ENCODE measurements at regions not wholly inside any gene's neighbourhood (a gene's known extent, or its start where the extent isn't known, plus 50 kb on each side); places are given as distances from the start of the nearest gene placed in this dataset.
"Not testable (repeated sequence)": the region's sequence is repeated elsewhere in the genome, so short reads cannot be mapped to it uniquely, and the experiment has no call there.

DNA sequence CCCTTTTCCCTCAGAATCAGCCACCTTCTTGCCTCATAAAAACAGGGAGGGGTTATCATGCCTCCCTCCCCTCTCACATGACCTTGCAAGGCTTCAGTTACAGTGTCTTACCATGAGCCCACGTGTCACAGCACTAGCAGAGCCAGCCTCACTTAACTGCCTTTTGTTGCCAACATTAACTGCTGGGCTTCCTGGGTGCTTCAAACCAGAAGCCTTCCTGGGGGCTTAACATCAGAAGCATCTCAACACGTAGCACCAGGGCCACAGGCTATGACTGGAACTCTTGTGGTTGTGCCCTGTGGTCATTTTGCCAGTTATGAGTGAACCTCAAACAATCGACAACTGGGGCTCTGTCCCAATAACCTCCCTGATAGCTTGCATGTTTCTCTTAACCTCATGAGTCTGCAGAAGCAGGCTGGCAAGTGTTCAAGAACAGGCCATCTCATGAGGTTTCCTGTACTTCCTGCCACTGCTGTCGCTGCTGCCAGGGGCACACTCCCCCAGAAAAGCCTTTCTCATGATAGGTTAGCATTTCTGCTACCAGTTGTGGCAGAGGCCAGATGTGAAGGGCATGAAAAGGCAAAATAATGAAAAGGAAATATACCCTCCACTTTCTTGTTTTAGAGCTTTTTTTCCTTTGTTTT is 132.2 kb downstream of the GLUL start:
- peak; percentile 71 for DNase-seq

GRCh38 chr1:182257369-182258063 is 134.1 kb downstream of the GLUL start:
- no peak for DNase-seq

DNA sequence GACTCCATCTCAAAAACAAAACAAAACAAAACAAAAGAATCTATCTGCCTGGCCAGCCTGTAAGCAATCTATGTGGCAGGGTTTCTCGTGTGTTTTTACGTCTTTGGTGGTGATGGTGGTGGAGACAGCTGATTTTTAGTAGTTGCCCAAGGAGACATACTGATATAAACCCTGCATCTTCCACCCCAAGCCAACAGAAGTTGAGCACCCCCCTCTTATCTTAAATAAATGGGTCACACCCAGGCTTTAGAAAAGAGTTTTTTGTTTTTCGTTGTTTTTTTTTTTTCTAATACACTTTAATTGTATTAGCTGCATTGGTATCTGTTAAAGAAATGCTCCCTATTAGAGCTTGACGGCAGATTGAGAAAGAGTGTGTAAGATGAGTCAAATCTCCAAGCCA is 134.7 kb downstream of the GLUL start:
- no peak for DNase-seq

GRCh38 chr1:182255494-182255893 is 136.1 kb downstream of the GLUL start:
- DNase-seq: no peak

DNA sequence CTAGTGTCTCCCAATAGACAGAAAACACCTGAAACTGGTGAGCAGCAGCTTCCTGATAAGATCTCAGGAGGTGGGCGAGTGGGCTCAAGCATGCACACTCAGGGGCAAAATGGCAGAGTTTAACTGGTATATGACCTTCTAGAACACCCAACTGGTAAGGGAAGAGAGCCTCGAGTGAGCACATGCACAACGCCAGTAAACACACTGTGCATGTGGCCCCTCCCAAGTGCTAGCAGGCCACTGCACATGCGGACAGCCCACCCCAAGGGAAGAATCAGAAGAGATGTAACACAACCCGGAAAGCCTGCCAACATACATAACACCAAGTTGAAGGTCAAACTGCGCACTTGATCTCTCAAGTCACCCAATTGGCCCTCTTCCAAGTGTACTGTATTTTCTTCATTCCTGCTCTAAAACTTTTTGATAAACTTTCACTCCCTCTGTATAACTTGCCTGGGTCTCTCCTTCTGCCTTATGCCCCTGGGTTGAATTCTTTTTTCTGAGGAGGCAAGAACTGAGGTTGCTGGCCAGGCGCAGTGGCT is 138.2 kb downstream of the GLUL start:
- DNase-seq: no peak

DNA sequence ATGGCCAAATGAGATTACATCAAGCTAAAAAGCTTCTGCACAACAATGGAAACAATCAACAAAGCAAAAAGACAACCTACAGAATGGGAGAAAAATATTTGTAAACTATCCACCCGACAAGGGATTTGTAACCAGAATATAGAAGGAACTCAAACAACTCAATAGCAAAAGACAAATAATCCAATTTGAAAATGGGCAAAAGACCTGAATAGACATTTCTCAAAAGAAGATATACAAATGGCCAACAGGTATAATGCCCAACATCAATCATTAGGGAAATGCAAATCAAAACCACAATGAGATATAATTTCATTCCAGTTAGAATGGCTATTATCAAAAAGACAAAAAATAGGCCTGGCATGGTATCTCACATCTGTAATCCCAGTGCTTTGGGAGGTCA is 140.0 kb downstream of the GLUL start:
- no peak for DNase-seq

DNA sequence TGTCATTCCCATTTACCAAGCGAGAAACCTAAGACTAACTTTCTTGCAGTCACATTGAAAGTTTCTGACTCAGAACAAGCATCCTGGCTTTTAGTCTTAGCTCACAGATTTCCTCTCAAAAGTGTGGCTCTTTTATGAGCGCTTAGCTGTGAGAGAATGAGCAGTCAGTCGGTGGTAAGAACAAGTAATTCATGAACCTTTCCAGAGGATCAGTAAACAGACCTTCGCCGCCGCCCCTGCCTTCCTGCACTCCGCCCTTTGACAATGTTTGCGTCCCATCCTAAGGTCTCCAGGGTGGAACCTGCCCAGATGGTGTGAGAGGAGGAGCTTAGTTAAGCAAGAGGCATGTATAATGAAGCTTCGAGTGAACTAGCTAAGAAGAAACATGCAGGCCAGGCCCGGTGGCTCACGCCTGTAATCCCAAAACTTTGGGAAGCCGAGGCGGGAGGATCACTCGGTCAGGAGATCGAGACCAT is 142.4 kb downstream of the GLUL start:
- DNase-seq: no peak

DNA sequence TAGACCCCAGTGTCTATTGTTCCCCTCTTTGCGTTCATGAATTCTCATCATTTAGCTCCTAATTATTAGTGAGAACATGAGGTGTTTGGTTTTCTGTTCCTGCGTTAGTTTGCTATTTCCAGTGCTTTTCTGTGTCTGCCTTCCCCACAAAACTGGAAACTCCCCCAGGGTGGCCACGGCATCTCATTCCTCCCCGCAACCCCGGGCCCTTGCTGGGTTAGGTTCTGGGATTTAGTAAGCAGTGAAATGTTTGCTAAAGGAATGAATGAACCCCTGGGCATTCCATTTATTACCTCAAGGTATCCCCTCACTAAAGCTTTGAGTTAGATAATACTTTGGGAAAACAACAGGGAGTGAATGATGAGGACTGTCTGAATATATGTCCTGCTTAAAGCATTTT is 142.9 kb downstream of the GLUL start:
- DNase-seq: no peak

GRCh38 chr1:182247813-182248212 is 143.8 kb downstream of the GLUL start:
- not testable (repeated sequence) for DNase-seq

DNA sequence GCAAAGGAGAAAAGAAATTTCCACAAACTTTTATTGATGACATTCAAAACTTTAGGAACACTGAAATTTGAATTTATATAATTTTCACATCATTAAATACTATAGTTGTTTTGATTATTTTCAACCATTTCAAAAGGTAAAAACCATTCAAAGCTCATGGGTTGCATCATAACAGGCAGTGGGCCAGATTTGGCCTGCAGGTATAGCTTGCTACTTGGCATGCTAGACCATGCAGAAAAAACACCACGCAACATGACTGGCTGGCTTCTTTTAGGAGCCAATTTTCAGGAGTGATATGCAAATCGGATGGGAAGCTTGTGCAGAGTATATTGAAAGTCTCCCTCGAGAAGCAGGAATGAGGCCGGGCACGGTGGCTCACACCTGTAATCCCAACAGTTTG is 144.8 kb downstream of the GLUL start:
- no peak for DNase-seq

GRCh38 chr1:182245040-182245439 is 146.6 kb downstream of the GLUL start:
- no peak for DNase-seq

DNA sequence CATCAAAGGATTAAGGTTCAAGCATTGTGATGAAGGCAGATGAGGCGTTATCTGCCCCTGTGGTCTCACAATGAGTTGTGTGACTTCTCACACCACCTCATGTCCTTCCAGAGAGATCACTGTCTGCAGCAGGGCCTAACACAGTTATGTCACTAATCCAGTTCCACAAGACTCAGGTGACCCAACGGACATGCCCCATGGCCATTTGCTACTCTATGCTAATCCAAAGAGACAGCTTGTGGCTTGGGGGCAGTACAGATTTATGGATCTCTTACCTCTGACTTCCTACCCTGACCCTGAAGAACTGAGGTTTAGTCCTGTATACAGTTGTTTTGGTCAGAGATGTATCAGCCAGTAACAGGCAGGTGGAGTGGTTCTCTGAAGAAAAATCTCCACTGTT is 147.1 kb downstream of the GLUL start:
- DNase-seq: no peak

GRCh38 chr1:182242641-182243040 is 148.9 kb downstream of the GLUL start:
- no peak for DNase-seq

GRCh38 chr1:182240085-182240484 is 151.5 kb downstream of the GLUL start:
- no peak for DNase-seq

DNA sequence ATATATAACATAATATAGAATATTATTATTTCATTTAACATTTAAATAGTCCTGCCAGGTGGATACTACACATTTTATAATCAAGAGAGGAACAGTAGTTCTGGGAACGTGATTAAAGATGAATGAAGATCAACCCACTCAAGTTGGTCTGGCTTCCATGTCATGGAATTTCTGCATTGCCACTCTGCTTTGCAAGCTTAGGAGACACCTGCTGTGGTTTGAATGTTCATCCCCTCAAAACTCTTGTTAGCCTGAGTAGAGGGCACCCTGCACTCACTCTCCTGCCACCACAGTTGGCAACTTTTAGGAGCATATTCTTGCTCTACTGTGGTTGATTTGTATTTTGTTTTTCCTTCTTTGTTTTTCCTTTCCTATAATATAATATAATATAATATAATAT is 153.2 kb downstream of the GLUL start:
- no peak for DNase-seq

GRCh38 chr1:182237329-182237728 is 154.3 kb downstream of the GLUL start:
- no peak for DNase-seq

- no peak for DNase-seq
Measured at GRCh38 chr1:182236651-182237077, 154.9 kb downstream of the GLUL start.

- DNase-seq: no peak
Measured at GRCh38 chr1:182235952-182236650, 155.5 kb downstream of the GLUL start.

GRCh38 chr1:182235604-182235951 is 156.0 kb downstream of the GLUL start:
- no peak for DNase-seq

- no peak for DNase-seq
Measured at GRCh38 chr1:182229921-182230491, 161.6 kb downstream of the GLUL start.

DNA sequence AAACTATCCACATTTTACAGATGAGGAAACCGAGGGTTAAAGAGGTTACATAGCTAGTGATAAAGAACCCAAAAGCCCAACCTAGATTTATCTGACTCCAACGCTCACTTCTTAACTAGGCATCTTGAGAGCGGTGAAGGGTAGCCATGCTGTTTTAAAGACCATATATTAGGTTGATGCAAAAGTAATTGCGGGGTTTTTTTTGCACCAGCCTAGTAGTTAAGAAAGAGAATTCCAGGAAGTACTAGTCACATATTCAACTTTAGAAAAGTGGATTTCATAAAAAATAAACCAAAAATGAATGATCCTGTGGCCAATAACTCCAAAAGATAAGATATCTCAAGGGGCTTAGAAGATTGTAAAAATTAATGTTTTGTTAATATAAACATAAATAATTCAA is 162.1 kb downstream of the GLUL start:
- no peak for DNase-seq

DNA sequence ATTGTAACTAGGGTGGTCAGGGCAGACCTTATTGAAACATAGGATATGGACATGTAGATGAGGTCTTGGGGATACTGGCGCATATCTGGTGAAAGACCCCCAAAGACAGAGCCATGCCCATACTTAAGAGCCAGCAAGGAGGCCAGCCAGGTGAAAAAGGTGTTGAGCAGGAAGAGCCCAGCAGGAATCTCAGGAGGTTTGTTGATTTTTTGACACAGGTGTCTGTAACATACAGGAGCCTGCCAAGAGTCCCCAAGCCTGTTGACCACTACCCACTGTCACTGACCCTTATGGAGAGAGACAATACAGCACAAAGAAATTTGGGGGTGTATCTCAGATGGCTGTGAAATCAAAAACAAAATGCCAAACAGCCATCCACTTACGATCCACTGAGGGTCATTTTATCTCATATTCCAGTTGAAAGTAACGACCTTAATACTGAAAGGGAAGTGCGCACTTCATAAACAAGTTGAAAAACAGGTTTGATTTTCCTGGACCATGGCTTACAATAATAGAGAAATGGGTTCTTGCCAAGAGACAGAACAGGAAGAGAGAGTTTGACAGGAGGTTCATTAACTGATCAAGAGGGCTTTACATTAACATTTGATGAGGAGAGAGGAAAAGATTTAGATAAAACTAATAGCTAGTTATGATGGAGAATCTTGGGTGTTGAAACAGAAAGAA is 163.6 kb downstream of the GLUL start:
- no peak for DNase-seq

DNA sequence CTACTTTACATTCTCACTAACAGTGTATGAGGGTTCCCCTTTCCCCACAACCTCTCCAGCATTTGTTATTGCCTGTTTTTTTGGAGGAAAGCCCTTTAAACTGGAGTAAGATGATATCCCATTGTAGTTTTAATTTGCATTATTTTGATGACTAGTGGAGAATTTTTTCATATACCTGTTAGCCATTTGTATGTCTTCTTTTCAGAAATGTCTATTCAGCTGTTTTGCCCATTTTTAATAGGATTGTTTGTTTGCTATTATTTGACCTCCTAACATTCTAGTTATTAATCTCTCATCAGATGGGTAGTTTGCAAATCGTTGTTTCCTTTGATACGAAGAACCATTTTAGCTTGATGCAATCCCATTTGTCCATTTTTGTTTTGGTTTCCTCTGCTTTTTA is 165.0 kb downstream of the GLUL start:
- DNase-seq: no peak

Data from activated effector memory CD4-positive, alpha-beta T cell treated with anti-CD3 and anti-CD28 coated beads, Interleukin-2, amount 50 U/mL, for 16 hours (primary cell).